Prostate gland (tissue), 2 donors: ENCODE measurements at regions not wholly inside any gene's neighbourhood (a gene's known extent, or its start where the extent isn't known, plus 50 kb on each side); places are given as distances from the start of the nearest gene placed in this dataset.

ENCODE experiments used
- DNase-seq: peaks from one replicate; pipeline ENCODE4 v3.0.0-alpha.2; 2019; ENCODE audit warnings: low spot score
- H3K27ac ChIP-seq, 2 donors: fragments of 200-600 bp; sonication (generic); 2 replicates each; pipeline ENCODE4 v1.5.1; 2017 to 2019
- H3K27me3 ChIP-seq: fragments of 200-600 bp; sonication (generic); replicated peaks from 2 replicates; pipeline ENCODE4 v1.5.1; 2019; ENCODE audit not compliant: insufficient read depth
- H3K36me3 ChIP-seq, 2 donors: fragments of 200-600 bp; sonication (generic); 1 replicate in 1 of 2; 2 replicates in 1 of 2; pipeline versions ENCODE4 v1.5.1 to v1.8.1; 2017 to 2019
- H3K4me1 ChIP-seq: fragments of 200-600 bp; sonication (generic); replicated peaks from 2 replicates; pipeline ENCODE4 v1.5.1; 2019
- H3K4me3 ChIP-seq, 2 donors: fragments of 200-600 bp; sonication (generic); 2 replicates each; pipeline ENCODE4 v1.5.1; 2017 to 2019
- H3K9me3 ChIP-seq: fragments of 200-600 bp; sonication (generic); 2 replicates; pipeline ENCODE4 v1.5.1; 2017
- CTCF ChIP-seq, 4 experiments: fragments of 200-600 bp in 2 of 4; fragments of 450-650 bp in 2 of 4; sonication (generic) in 2 of 4; IDR thresholded peaks; 1 replicate in 3 of 4; 2 replicates in 1 of 4; pipeline ENCODE4 v1.5.1; 2016 to 2019; ENCODE audit warnings: antibody characterized with exemption in 4 of 4, mild to moderate bottlenecking in 2 of 4, moderate library complexity in 2 of 4
- POLR2A ChIP-seq: fragments of 450-650 bp; IDR thresholded peaks from one replicate; pipeline ENCODE4 v1.6.1; 2016; ENCODE audit warnings: antibody characterized with exemption, mild to moderate bottlenecking
- POLR2AphosphoS5 ChIP-seq: sonication (generic); formaldehyde crosslinking; IDR thresholded peaks from one replicate; pipeline ENCODE4 v1.6.1; 2017; ENCODE audit warnings: antibody characterized with exemption
- WGBS: methylation state at CpG from one replicate; pipeline ENCODE4 v1.1.5; 2018; 5-methylcytosine and 5-hydroxymethylcytosine counted together
- intact Hi-C: fragments of 100-400 bp; cut with DNase I; formaldehyde crosslinking; loops from one replicate; pipeline ENCODE4 v1.14.2; 2022

GRCh38 chr22:49623715-49624114 lies 204.0 kb downstream of the BRD1 start:
- Histone ChIP-seq H3K4me1 (no peaks in the 10 kb centered on the region), H3K4me3 (no peak overlapping the region), H3K27me3 (peaks cover 9% of the 10 kb centered on the region), H3K27ac (no peak overlapping the region), H3K36me3 (no peaks in the 10 kb centered on the region), H3K9me3 (no peaks in the 10 kb centered on the region)
- intact Hi-C loops, result no loop called here
- WGBS, result 88% methylated on average over 13 of the region's 13 CpGs
- TF ChIP-seq CTCF (IDR thresholded peaks at IDR 0.05) (no peak), POLR2AphosphoS5 (no peak), POLR2A (no peak)
- no peak for DNase-seq

GRCh38 chr22:49623176-49623575 lies 204.5 kb downstream of the BRD1 start:
- Histone ChIP-seq H3K36me3 (no peaks in the 10 kb centered on the region), H3K4me1 (no peaks in the 10 kb centered on the region), H3K9me3 (no peaks in the 10 kb centered on the region), H3K27ac (no peak overlapping the region), H3K27me3 (peaks cover 9% of the 10 kb centered on the region), H3K4me3 (no peak overlapping the region)
- DNase-seq, result no peak
- TF ChIP-seq CTCF (IDR thresholded peaks at IDR 0.05) (no peak), POLR2A (no peak), POLR2AphosphoS5 (no peak)
- intact Hi-C loops, result no loop called here
- 53% methylated on average over 8 of the region's 8 CpGs for WGBS

DNA sequence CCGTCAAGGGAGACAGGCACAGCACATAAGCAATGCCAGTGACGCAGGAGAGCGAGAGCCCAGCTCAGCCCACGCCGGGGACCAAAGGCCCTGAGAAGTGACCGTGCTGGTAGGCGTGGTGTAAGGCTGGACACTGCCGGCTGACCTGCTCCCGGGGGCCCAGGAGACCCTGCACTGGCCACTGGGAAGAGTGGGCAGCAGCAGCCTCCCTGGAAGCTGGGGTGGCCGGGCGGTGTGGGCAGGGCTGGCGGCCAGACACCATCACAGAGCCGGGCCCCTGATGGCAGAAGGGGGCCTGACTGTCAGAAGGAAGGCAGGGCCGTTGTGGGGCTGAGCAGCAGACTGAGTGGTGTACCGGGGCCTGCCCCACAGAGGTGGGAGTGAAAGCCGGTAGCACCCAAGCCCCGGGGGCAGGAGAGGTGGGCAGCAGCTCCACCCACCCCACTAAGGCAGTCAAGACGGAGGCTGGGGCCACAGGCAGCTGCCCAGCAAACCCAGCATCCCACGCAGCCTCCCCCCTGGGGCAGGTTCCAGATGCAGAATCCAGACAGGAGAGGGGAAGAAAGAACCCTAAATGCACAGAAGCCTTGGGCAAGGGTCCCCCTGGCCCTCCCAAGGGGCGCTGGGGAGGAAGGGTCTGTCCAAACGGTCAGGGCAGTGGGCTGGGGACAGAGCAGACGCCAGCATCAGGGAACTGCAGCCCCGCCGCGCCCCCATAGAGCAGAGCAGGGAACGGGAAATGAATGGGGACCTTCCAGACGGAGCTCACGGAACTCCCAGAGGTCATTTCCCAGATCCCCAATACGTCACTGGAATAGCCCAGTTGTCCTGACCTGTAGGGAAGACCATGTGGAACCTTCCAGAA lies 205.2 kb downstream of the BRD1 start:
- H3K4me1 ChIP-seq, result no peaks in the 10 kb centered on the region
- TF ChIP-seq POLR2AphosphoS5, result no peak
- no peak for TF ChIP-seq CTCF (IDR thresholded peaks at IDR 0.05)
- no peak for TF ChIP-seq POLR2A
- H3K27me3 ChIP-seq, result peaks cover 9% of the 10 kb centered on the region
- no peaks in the 10 kb centered on the region for H3K36me3 ChIP-seq
- no peaks in the 10 kb centered on the region for H3K9me3 ChIP-seq
- no peak for DNase-seq
- intact Hi-C loops, result no loop called here
- H3K27ac ChIP-seq, result no peak overlapping the region
- 75% methylated on average over 28 of the region's 29 CpGs for WGBS
- H3K4me3 ChIP-seq, result no peak overlapping the region

GRCh38 chr22:49621601-49622210 lies 206.0 kb downstream of the BRD1 start:
- DNase-seq, result no peak
- Histone ChIP-seq H3K27ac (no peak overlapping the region), H3K4me3 (no peak overlapping the region), H3K36me3 (no peaks in the 10 kb centered on the region), H3K27me3 (peaks cover 9% of the 10 kb centered on the region), H3K9me3 (no peaks in the 10 kb centered on the region), H3K4me1 (no peaks in the 10 kb centered on the region)
- intact Hi-C loops, result no loop called here
- TF ChIP-seq POLR2AphosphoS5 (no peak), POLR2A (no peak), CTCF (IDR thresholded peaks at IDR 0.05) (no peak)
- WGBS, result 89% methylated on average over 20 of the region's 20 CpGs

DNA sequence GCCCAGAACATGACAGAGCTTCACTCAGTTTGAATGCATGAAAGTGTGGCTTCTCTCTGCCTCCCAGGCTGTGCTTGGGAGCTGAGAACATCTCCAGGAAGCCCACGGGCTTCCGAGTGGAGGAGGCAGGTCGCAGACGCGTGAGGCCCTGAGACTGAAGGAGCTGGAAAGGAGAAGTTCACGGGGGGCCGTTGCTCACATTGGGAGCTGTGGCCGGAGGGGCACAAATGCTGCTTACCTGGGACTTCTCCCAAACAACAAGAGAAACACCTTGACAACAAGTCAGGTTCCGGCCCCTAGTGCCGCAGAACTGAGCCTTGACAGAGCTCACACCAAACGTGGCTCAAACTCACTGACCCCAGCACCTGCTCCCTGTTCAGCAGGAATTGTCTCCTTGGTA lies 207.0 kb downstream of the BRD1 start:
- intact Hi-C loops, result no loop called here
- Histone ChIP-seq H3K36me3 (no peaks in the 10 kb centered on the region), H3K27me3 (peaks cover 5% of the 10 kb centered on the region), H3K4me1 (no peaks in the 10 kb centered on the region), H3K4me3 (no peak overlapping the region), H3K27ac (no peak overlapping the region), H3K9me3 (no peaks in the 10 kb centered on the region)
- WGBS, result 60% methylated on average over 11 of the region's 11 CpGs
- DNase-seq, result no peak
- no peak for TF ChIP-seq POLR2AphosphoS5
- no peak for TF ChIP-seq POLR2A
- TF ChIP-seq CTCF (IDR thresholded peaks at IDR 0.05), result no peak
